Mucosa of rectum (tissue), 2 donors: ENCODE measurements at regions not wholly inside any gene's neighbourhood (a gene's known extent, or its start where the extent isn't known, plus 50 kb on each side); places are given as distances from the start of the nearest gene placed in this dataset.
"Not testable (repeated sequence)": the region's sequence is repeated elsewhere in the genome, so short reads cannot be mapped to it uniquely, and the experiment has no call there.

Source experiments
- H3K27ac ChIP-seq, 2 donors: one replicate each; pipeline ENCODE4 v1.7.0; 2013; ENCODE audit warnings: inconsistent platforms in 2 of 2, low read depth in 2 of 2, low read length in 2 of 2
- H3K27me3 ChIP-seq, 2 donors: one replicate each; pipeline ENCODE4 v1.7.0; 2013; ENCODE audit warnings: low read length in 2 of 2; ENCODE audit not compliant: control insufficient read depth in 2 of 2, insufficient read depth in 2 of 2
- H3K36me3 ChIP-seq, 2 donors: one replicate each; pipeline ENCODE4 v1.7.0; 2013; ENCODE audit warnings: low read length in 2 of 2; ENCODE audit not compliant: control insufficient read depth in 2 of 2, insufficient read depth in 2 of 2
- H3K4me1 ChIP-seq, 2 donors: one replicate each; pipeline ENCODE4 v1.7.0; 2013; ENCODE audit warnings: low read length in 2 of 2, mild to moderate bottlenecking in 1 of 2; ENCODE audit not compliant: control insufficient read depth in 2 of 2, insufficient read depth in 2 of 2
- H3K4me3 ChIP-seq, 2 donors: one replicate each; pipeline ENCODE4 v1.7.0; 2013; ENCODE audit warnings: low read length in 2 of 2
- H3K9ac ChIP-seq, 2 donors: one replicate each; pipeline ENCODE4 v1.7.0; 2013; ENCODE audit warnings: low read length in 2 of 2, low read depth in 1 of 2, mild to moderate bottlenecking in 1 of 2
- H3K9me3 ChIP-seq, 2 donors: one replicate each; pipeline ENCODE4 v1.7.0; 2013; ENCODE audit warnings: low read length in 2 of 2; ENCODE audit not compliant: control insufficient read depth in 2 of 2
- donor health status: healthy.
- donor health status: Normal muscosa, but diverticular disease.

GRCh38 chr10:30751678-30752331, 122.3 kb upstream of the LYZL2 start:
- Histone ChIP-seq H3K36me3 (no peaks in the 10 kb centered on the region), H3K27ac (no peak overlapping the region), H3K9ac (no peak overlapping the region), H3K27me3 (no peaks in the 10 kb centered on the region), H3K9me3 (no peaks in the 10 kb centered on the region), H3K4me3 (no peak overlapping the region), H3K4me1 (no peaks in the 10 kb centered on the region)

GRCh38 chr10:30750971-30751677, 121.6 kb upstream of the LYZL2 start:
- Histone ChIP-seq H3K4me1 (no peaks in the 10 kb centered on the region), H3K9me3 (no peaks in the 10 kb centered on the region), H3K36me3 (no peaks in the 10 kb centered on the region), H3K4me3 (no peak overlapping the region), H3K27ac (no peak overlapping the region), H3K9ac (no peak overlapping the region), H3K27me3 (no peaks in the 10 kb centered on the region)

GRCh38 chr10:30749385-30749784, 119.8 kb upstream of the LYZL2 start:
- no peaks in the 10 kb centered on the region for H3K36me3 ChIP-seq
- H3K4me3 ChIP-seq: no peak overlapping the region
- H3K27ac ChIP-seq: no peak overlapping the region
- H3K4me1 ChIP-seq: no peaks in the 10 kb centered on the region
- H3K9ac ChIP-seq: no peak overlapping the region
- H3K9me3 ChIP-seq: no peaks in the 10 kb centered on the region
- no peaks in the 10 kb centered on the region for H3K27me3 ChIP-seq

GRCh38 chr10:30748152-30748973, 118.8 kb upstream of the LYZL2 start:
- no peaks in the 10 kb centered on the region for H3K9me3 ChIP-seq
- H3K4me1 ChIP-seq: no peaks in the 10 kb centered on the region
- no peak overlapping the region for H3K27ac ChIP-seq
- H3K4me3 ChIP-seq: no peak overlapping the region
- H3K27me3 ChIP-seq: no peaks in the 10 kb centered on the region
- no peak overlapping the region for H3K9ac ChIP-seq
- H3K36me3 ChIP-seq: no peaks in the 10 kb centered on the region

- H3K27me3 ChIP-seq: no peaks in the 10 kb centered on the region
- H3K9ac ChIP-seq: no peak overlapping the region
- no peak overlapping the region for H3K27ac ChIP-seq
- no peak overlapping the region for H3K4me3 ChIP-seq
- H3K36me3 ChIP-seq: no peaks in the 10 kb centered on the region
- H3K9me3 ChIP-seq: no peaks in the 10 kb centered on the region
- no peaks in the 10 kb centered on the region for H3K4me1 ChIP-seq
Observed at GRCh38 chr10:30747633-30748032, 118.1 kb upstream of the LYZL2 start.

- Histone ChIP-seq H3K4me3 (no peak overlapping the region), H3K9me3 (no peaks in the 10 kb centered on the region), H3K4me1 (no peaks in the 10 kb centered on the region), H3K36me3 (no peaks in the 10 kb centered on the region), H3K27ac (no peak overlapping the region), H3K27me3 (no peaks in the 10 kb centered on the region), H3K9ac (no peak overlapping the region)
Observed at GRCh38 chr10:30745953-30746352, 116.4 kb upstream of the LYZL2 start.

GRCh38 chr10:30744106-30744505, 114.6 kb upstream of the LYZL2 start:
- Histone ChIP-seq H3K9me3 (no peaks in the 10 kb centered on the region), H3K9ac (no peak overlapping the region), H3K4me1 (no peaks in the 10 kb centered on the region), H3K4me3 (no peak overlapping the region), H3K27ac (no peak overlapping the region), H3K27me3 (no peaks in the 10 kb centered on the region), H3K36me3 (no peaks in the 10 kb centered on the region)

- Histone ChIP-seq H3K36me3 (no peaks in the 10 kb centered on the region), H3K27ac (no peak overlapping the region), H3K4me1 (no peaks in the 10 kb centered on the region), H3K9me3 (no peaks in the 10 kb centered on the region), H3K27me3 (no peaks in the 10 kb centered on the region), H3K9ac (no peak overlapping the region), H3K4me3 (no peak overlapping the region)
Observed at GRCh38 chr10:30743586-30743985, 114.0 kb upstream of the LYZL2 start.

- H3K9me3 ChIP-seq: no peaks in the 10 kb centered on the region
- H3K9ac ChIP-seq: no peak overlapping the region
- no peaks in the 10 kb centered on the region for H3K27me3 ChIP-seq
- no peak overlapping the region for H3K4me3 ChIP-seq
- no peaks in the 10 kb centered on the region for H3K36me3 ChIP-seq
- H3K4me1 ChIP-seq: no peaks in the 10 kb centered on the region
- no peak overlapping the region for H3K27ac ChIP-seq
Observed at GRCh38 chr10:30742471-30742870, 112.9 kb upstream of the LYZL2 start.

GRCh38 chr10:30740774-30741173, 111.2 kb upstream of the LYZL2 start:
- H3K4me3 ChIP-seq, H3K27ac ChIP-seq, H3K27me3 ChIP-seq, H3K36me3 ChIP-seq, H3K9ac ChIP-seq, H3K4me1 ChIP-seq, H3K9me3 ChIP-seq: not testable (repeated sequence)
